DMS 273 (cell line): ENCODE measurements at regions not wholly inside any gene's neighbourhood (a gene's known extent, or its start where the extent isn't known, plus 50 kb on each side); places are given as distances from the start of the nearest gene placed in this dataset.

ENCODE experiments used
- DNase-seq: peaks from one replicate; lab custom pipeline; 2025; ENCODE audit not compliant: unreplicated experiment; lab: John Stamatoyannopoulos, UW

GRCh38 chr15:29959384-29960137 is 123.2 kb upstream of the GOLGA8J start:
- DNase-seq, result no peak

- DNase-seq, result peak; percentile 37
Measured at GRCh38 chr15:29952225-29952624, 130.0 kb upstream of the TJP1 start.

- no peak for DNase-seq
Measured at GRCh38 chr15:29945943-29946596, 123.8 kb upstream of the TJP1 start.

GRCh38 chr15:29944925-29945324 is 122.7 kb upstream of the TJP1 start:
- DNase-seq, result no peak

- no peak for DNase-seq
Measured at GRCh38 chr15:29942548-29942947, 120.3 kb upstream of the TJP1 start.

- DNase-seq, result peak; percentile 6
Measured at GRCh38 chr15:29942143-29942542, 119.9 kb upstream of the TJP1 start.

- no peak for DNase-seq
Measured at GRCh38 chr15:29939404-29939803, 117.1 kb upstream of the TJP1 start.

- peak; percentile 23 for DNase-seq
Measured at GRCh38 chr15:29938361-29939335, 116.4 kb upstream of the TJP1 start.

- DNase-seq, result no peak
Measured at GRCh38 chr15:29937956-29938355, 115.7 kb upstream of the TJP1 start.

GRCh38 chr15:29936353-29937049 is 114.2 kb upstream of the TJP1 start:
- DNase-seq, result no peak

GRCh38 chr15:29935296-29936004 is 113.2 kb upstream of the TJP1 start:
- peak; percentile 20 for DNase-seq

GRCh38 chr15:29934251-29934650 is 112.0 kb upstream of the TJP1 start:
- DNase-seq, result no peak

- DNase-seq, result no peak
Measured at GRCh38 chr15:29933042-29933803, 111.0 kb upstream of the TJP1 start.

- no peak for DNase-seq
Measured at GRCh38 chr15:29926083-29926388, 103.8 kb upstream of the TJP1 start.

- peak; percentile 68 for DNase-seq
Measured at GRCh38 chr15:29925227-29926082, 103.2 kb upstream of the TJP1 start.

- DNase-seq, result no peak
Measured at GRCh38 chr15:29924750-29925149, 102.5 kb upstream of the TJP1 start.

- no peak for DNase-seq
Measured at GRCh38 chr15:29922191-29922590, 99.9 kb upstream of the TJP1 start.

GRCh38 chr15:29921130-29921601 is 98.9 kb upstream of the TJP1 start:
- no peak for DNase-seq

- no peak for DNase-seq
Measured at GRCh38 chr15:29920515-29920914, 98.2 kb upstream of the TJP1 start.
